Neural cell (in vitro differentiated cells): ENCODE measurements at regions not wholly inside any gene's neighbourhood (a gene's known extent, or its start where the extent isn't known, plus 50 kb on each side); places are given as distances from the start of the nearest gene placed in this dataset.

ENCODE experiments used
- H2AFZ ChIP-seq: fragments of 200-600, 300-800 bp; sonication (generic), shearing (Covaris generic); 2 replicates; pipeline ENCODE4 v1.6.0; 2014; ENCODE audit warnings: low read depth, mild to moderate bottlenecking, antibody characterized with exemption, low read length, moderate library complexity
- H3F3A ChIP-seq: fragments of 200-600 bp; shearing (Covaris generic); 2 replicates; pipeline ENCODE4 v1.6.1; 2016; ENCODE audit warnings: mild to moderate bottlenecking, moderate library complexity, mixed read lengths, antibody characterized with exemption, low read length; ENCODE audit not compliant: insufficient read depth, poor library complexity, severe bottlenecking
- H3K27ac ChIP-seq: fragments of 200-600, 300-800 bp; sonication (generic), shearing (Covaris generic); 2 replicates; pipeline ENCODE4 v1.5.1; 2014; ENCODE audit warnings: mild to moderate bottlenecking, low read length, moderate library complexity
- H3K27me3 ChIP-seq: fragments of 300-800, 200-600 bp; sonication (generic), shearing (Covaris generic); 2 replicates; pipeline ENCODE4 v1.6.0; 2014; ENCODE audit warnings: mild to moderate bottlenecking, low read depth, low read length, moderate library complexity; ENCODE audit not compliant: insufficient read depth
- H3K36me3 ChIP-seq: fragments of 300-800, 200-600 bp; sonication (generic), shearing (Covaris generic); 2 replicates; pipeline ENCODE4 v1.5.1; 2014; ENCODE audit warnings: mild to moderate bottlenecking, antibody characterized with exemption, low read length, moderate library complexity; ENCODE audit not compliant: insufficient read depth
- H3K4me2 ChIP-seq: fragments of 300-800, 200-600 bp; sonication (generic), shearing (Covaris generic); 2 replicates; pipeline ENCODE4 v1.6.0; 2014; ENCODE audit warnings: mild to moderate bottlenecking, low read length
- H3K4me3 ChIP-seq: fragments of 300-800, 200-600 bp; sonication (generic), shearing (Covaris generic); 2 replicates; pipeline ENCODE4 v1.5.1; 2014; ENCODE audit warnings: mild to moderate bottlenecking, low read length, moderate library complexity
- H3K79me2 ChIP-seq: fragments of 200-600 bp; shearing (Covaris generic); replicated peaks from 2 replicates; pipeline ENCODE4 v1.6.0; 2014; ENCODE audit warnings: mild to moderate bottlenecking, low read length, moderate library complexity; ENCODE audit not compliant: insufficient read depth
- H3K9ac ChIP-seq: fragments of 300-800, 200-600 bp; sonication (generic), shearing (Covaris generic); 2 replicates; pipeline ENCODE4 v1.6.1; 2016; ENCODE audit warnings: mild to moderate bottlenecking, low read length, mixed read lengths
- H3K9me2 ChIP-seq: fragments of 200-600 bp; shearing (Covaris generic); 2 replicates; pipeline ENCODE4 v1.6.1; 2016; ENCODE audit warnings: mild to moderate bottlenecking, low read length, mixed read lengths; ENCODE audit not compliant: insufficient read depth
- H3K9me3 ChIP-seq: fragments of 200-600, 300-800 bp; sonication (generic), shearing (Covaris generic); 2 replicates; pipeline ENCODE4 v1.6.1; 2016; ENCODE audit warnings: mild to moderate bottlenecking, mixed run types, low read length, moderate library complexity, mixed read lengths
- H4K20me1 ChIP-seq: fragments of 200-600 bp; shearing (Covaris generic); 2 replicates; pipeline ENCODE4 v1.6.1; 2016; ENCODE audit warnings: mild to moderate bottlenecking, mixed run types; ENCODE audit not compliant: insufficient read depth
- EP300 ChIP-seq: fragments of 450-650 bp; conservative IDR thresholded peaks from 2 replicates; pipeline ENCODE4 v1.6.1; 2014; ENCODE audit warnings: antibody characterized with exemption, mild to moderate bottlenecking, moderate library complexity; ENCODE audit not compliant: poor library complexity, severe bottlenecking
- EZH2 ChIP-seq: fragments of 200-600, 300-800 bp; shearing (Covaris generic), sonication (generic); IDR thresholded peaks from 2 replicates; pipeline ENCODE4 v1.6.1; 2014; ENCODE audit warnings: antibody characterized with exemption, low read length, borderline replicate concordance, mild to moderate bottlenecking; ENCODE audit not compliant: insufficient read depth, poor library complexity, severe bottlenecking
- MXI1 ChIP-seq: fragments of 450-650 bp; conservative IDR thresholded peaks from 2 replicates; pipeline ENCODE4 v1.6.1; 2014; ENCODE audit warnings: antibody characterized with exemption, mild to moderate bottlenecking; ENCODE audit not compliant: poor library complexity, severe bottlenecking
- POLR2AphosphoS5 ChIP-seq: IDR thresholded peaks from 2 replicates; pipeline ENCODE4 v1.6.1; 2012
- RAD21 ChIP-seq: fragments of 450-650 bp; conservative IDR thresholded peaks from 2 replicates; pipeline ENCODE4 v1.6.1; 2014; ENCODE audit warnings: antibody characterized with exemption, mild to moderate bottlenecking, moderate library complexity
- SMC3 ChIP-seq: fragments of 450-650 bp; conservative IDR thresholded peaks from 2 replicates; pipeline ENCODE4 v1.6.1; 2014; ENCODE audit warnings: antibody characterized with exemption, mild to moderate bottlenecking, moderate library complexity; ENCODE audit not compliant: poor library complexity
- TAF1 ChIP-seq: IDR thresholded peaks from 2 replicates; pipeline ENCODE4 v1.6.1; 2012; ENCODE audit warnings: low read depth
- TF ChIP-seq, protein P1 (sequence below): fragments of 450-650 bp; IDR thresholded peaks from 2 replicates; pipeline ENCODE4 v1.5.1; 2014; ENCODE audit warnings: antibody characterized with exemption, mild to moderate bottlenecking, moderate library complexity; ENCODE audit not compliant: poor library complexity, severe bottlenecking
- TF ChIP-seq, protein P2 (sequence below): IDR thresholded peaks from 2 replicates; pipeline ENCODE4 v1.6.1; 2012; ENCODE audit warnings: borderline replicate concordance

DNA sequence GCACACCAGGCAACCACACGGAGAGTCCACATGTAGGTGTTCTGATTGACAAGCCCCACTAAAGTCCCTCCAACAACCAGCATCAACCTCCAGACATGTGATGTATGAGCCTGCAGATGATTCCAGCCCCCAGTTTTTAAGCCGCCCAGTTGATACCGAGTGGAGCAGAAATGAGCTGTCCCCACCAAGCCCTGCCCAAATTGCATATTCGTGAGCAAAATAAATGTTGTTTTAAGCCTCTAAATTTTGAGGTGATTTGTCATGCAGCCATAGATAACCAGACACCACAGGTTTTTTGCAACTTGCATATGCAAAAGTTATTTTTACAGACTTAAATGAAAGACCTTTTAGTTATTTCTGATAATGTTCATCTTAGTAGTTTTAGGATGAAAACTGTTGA is 187.7 kb downstream of the PIK3R1 start:
- no peak overlapping the region for H3K4me2 ChIP-seq
- TF ChIP-seq TAF1, result no peak
- no peak for TF ChIP-seq SMC3
- no peak for TF ChIP-seq EP300
- TF ChIP-seq, protein P1, sequence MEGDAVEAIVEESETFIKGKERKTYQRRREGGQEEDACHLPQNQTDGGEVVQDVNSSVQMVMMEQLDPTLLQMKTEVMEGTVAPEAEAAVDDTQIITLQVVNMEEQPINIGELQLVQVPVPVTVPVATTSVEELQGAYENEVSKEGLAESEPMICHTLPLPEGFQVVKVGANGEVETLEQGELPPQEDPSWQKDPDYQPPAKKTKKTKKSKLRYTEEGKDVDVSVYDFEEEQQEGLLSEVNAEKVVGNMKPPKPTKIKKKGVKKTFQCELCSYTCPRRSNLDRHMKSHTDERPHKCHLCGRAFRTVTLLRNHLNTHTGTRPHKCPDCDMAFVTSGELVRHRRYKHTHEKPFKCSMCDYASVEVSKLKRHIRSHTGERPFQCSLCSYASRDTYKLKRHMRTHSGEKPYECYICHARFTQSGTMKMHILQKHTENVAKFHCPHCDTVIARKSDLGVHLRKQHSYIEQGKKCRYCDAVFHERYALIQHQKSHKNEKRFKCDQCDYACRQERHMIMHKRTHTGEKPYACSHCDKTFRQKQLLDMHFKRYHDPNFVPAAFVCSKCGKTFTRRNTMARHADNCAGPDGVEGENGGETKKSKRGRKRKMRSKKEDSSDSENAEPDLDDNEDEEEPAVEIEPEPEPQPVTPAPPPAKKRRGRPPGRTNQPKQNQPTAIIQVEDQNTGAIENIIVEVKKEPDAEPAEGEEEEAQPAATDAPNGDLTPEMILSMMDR, result no peak
- TF ChIP-seq MXI1, result no peak
- H3F3A ChIP-seq, result no peaks in the 10 kb centered on the region
- no peaks in the 10 kb centered on the region for H3K27me3 ChIP-seq
- no peak overlapping the region for H2AFZ ChIP-seq
- H3K4me3 ChIP-seq, result no peak overlapping the region
- H3K9me2 ChIP-seq, result no peaks in the 10 kb centered on the region
- H3K9ac ChIP-seq, result no peak overlapping the region
- no peaks in the 10 kb centered on the region for H3K79me2 ChIP-seq
- no peaks in the 10 kb centered on the region for H4K20me1 ChIP-seq
- no peaks in the 10 kb centered on the region for H3K9me3 ChIP-seq
- H3K27ac ChIP-seq, result no peak overlapping the region
- no peaks in the 10 kb centered on the region for H3K36me3 ChIP-seq

DNA sequence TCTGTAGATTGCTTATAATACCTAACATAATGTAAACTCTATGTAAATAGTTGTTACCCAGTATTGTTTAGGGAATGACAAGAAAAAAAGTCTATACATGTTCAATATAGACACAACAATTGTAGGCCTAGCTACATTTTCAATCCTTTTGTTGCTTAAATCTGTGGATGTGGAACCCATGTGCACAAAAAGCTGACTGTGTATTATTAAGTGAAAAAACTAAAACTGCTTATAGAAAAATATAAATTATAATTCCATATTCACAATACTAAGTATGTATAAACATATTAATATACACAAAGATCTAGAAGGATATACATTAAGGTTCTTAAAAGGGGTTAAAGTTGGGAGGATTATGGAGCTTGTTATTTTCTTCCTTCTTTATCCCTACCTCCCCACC is 188.7 kb downstream of the PIK3R1 start:
- no peak overlapping the region for H3K4me3 ChIP-seq
- no peak overlapping the region for H3K4me2 ChIP-seq
- H2AFZ ChIP-seq, result no peak overlapping the region
- no peaks in the 10 kb centered on the region for H3K79me2 ChIP-seq
- no peaks in the 10 kb centered on the region for H3F3A ChIP-seq
- no peaks in the 10 kb centered on the region for H3K27me3 ChIP-seq
- TF ChIP-seq, protein P2, sequence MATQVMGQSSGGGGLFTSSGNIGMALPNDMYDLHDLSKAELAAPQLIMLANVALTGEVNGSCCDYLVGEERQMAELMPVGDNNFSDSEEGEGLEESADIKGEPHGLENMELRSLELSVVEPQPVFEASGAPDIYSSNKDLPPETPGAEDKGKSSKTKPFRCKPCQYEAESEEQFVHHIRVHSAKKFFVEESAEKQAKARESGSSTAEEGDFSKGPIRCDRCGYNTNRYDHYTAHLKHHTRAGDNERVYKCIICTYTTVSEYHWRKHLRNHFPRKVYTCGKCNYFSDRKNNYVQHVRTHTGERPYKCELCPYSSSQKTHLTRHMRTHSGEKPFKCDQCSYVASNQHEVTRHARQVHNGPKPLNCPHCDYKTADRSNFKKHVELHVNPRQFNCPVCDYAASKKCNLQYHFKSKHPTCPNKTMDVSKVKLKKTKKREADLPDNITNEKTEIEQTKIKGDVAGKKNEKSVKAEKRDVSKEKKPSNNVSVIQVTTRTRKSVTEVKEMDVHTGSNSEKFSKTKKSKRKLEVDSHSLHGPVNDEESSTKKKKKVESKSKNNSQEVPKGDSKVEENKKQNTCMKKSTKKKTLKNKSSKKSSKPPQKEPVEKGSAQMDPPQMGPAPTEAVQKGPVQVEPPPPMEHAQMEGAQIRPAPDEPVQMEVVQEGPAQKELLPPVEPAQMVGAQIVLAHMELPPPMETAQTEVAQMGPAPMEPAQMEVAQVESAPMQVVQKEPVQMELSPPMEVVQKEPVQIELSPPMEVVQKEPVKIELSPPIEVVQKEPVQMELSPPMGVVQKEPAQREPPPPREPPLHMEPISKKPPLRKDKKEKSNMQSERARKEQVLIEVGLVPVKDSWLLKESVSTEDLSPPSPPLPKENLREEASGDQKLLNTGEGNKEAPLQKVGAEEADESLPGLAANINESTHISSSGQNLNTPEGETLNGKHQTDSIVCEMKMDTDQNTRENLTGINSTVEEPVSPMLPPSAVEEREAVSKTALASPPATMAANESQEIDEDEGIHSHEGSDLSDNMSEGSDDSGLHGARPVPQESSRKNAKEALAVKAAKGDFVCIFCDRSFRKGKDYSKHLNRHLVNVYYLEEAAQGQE, result no peak
- no peak for TF ChIP-seq POLR2AphosphoS5
- TF ChIP-seq RAD21, result no peak
- H3K9me3 ChIP-seq, result no peaks in the 10 kb centered on the region
- no peak overlapping the region for H3K27ac ChIP-seq
- H4K20me1 ChIP-seq, result no peaks in the 10 kb centered on the region
- no peak overlapping the region for H3K9ac ChIP-seq
- H3K9me2 ChIP-seq, result no peaks in the 10 kb centered on the region
- no peaks in the 10 kb centered on the region for H3K36me3 ChIP-seq

DNA sequence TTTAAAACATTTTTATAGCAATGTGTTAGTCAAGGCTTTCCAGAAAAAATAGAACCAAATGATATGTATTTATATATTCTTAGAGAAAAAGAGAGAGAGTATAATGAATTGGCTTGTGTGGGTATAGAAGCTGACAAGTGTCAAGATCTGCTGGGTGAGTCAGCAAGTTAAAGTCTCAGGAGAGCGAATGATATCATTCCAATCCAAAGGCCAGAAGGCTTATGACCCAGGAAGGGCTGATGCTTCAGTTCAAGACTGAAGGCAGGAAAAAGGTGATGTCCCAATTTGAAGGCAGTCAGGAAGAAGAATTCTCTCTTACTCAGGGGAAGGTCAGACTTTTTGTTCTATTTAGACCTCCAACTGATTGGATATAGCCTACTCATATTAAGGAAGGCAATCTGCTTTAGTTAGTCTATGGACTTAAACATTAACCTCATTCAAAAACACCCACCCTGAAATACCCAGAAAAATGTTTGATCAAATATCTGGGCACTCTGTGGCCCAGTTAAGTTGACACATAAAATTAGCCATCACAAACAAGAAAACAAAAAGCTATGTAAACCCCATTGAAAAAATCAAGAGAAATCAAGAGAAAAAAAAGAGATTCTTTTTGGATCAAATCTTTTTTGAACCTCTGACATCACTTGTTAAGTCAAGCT is 189.6 kb downstream of the PIK3R1 start:
- no peaks in the 10 kb centered on the region for H3K36me3 ChIP-seq
- H3K4me2 ChIP-seq, result no peak overlapping the region
- H3K9me3 ChIP-seq, result no peaks in the 10 kb centered on the region
- H3F3A ChIP-seq, result no peaks in the 10 kb centered on the region
- H2AFZ ChIP-seq, result no peak overlapping the region
- no peaks in the 10 kb centered on the region for H3K79me2 ChIP-seq
- no peaks in the 10 kb centered on the region for H3K9me2 ChIP-seq
- no peak overlapping the region for H3K9ac ChIP-seq
- TF ChIP-seq SMC3 (no peak), MXI1 (no peak), TAF1 (no peak), EZH2 (no peak), RAD21 (no peak), EP300 (no peak), POLR2AphosphoS5 (no peak)
- TF ChIP-seq, protein P1, result no peak
- TF ChIP-seq, protein P2, result no peak
- H3K27me3 ChIP-seq, result no peaks in the 10 kb centered on the region
- no peaks in the 10 kb centered on the region for H4K20me1 ChIP-seq
- H3K27ac ChIP-seq, result no peak overlapping the region
- H3K4me3 ChIP-seq, result no peak overlapping the region
